Endothelial cell of umbilical vein (primary cell): ENCODE measurements at regions not wholly inside any gene's neighbourhood (a gene's known extent, or its start where the extent isn't known, plus 50 kb on each side); places are given as distances from the start of the nearest gene placed in this dataset.

ENCODE experiments used
- EZH2 ChIP-seq: IDR thresholded peaks from 2 replicates; pipeline ENCODE4 v1.6.1; 2012; ENCODE audit warnings: borderline replicate concordance, low read depth, mild to moderate bottlenecking, moderate library complexity, low read length, inconsistent platforms; ENCODE audit not compliant: severe bottlenecking
- FOS ChIP-seq: IDR thresholded peaks from 2 replicates; pipeline ENCODE4 v1.6.1; 2011; ENCODE audit warnings: mild to moderate bottlenecking, low read length, moderate library complexity, borderline replicate concordance; ENCODE audit not compliant: insufficient read depth
- GATA2 ChIP-seq: IDR thresholded peaks from 2 replicates; pipeline ENCODE4 v1.7.0; 2011; ENCODE audit warnings: low read depth, mild to moderate bottlenecking, moderate library complexity, mixed read lengths, low read length; ENCODE audit not compliant: insufficient read length, insufficient read depth
- JUN ChIP-seq: IDR thresholded peaks from 2 replicates; pipeline ENCODE4 v1.6.1; 2011; ENCODE audit warnings: borderline replicate concordance, low read depth; ENCODE audit not compliant: insufficient read length, insufficient read depth
- MYC ChIP-seq: IDR thresholded peaks from one replicate; pipeline ENCODE4 v1.6.1; 2011; ENCODE audit warnings: mild to moderate bottlenecking, low read depth, low read length
- POLR2A ChIP-seq: IDR thresholded peaks from 2 replicates; pipeline ENCODE4 v1.6.1; 2012; ENCODE audit warnings: low read depth, mild to moderate bottlenecking, control low read depth, low read length
- POLR2AphosphoS5 ChIP-seq: IDR thresholded peaks from 2 replicates; pipeline ENCODE4 v1.6.1; 2012; ENCODE audit warnings: low read depth, mild to moderate bottlenecking, control low read depth, low read length, moderate library complexity; ENCODE audit not compliant: insufficient read depth
- TF ChIP-seq, protein P1 (sequence below), 2 donors: IDR thresholded peaks; 1 replicate in 1 of 2; 2 replicates in 1 of 2; pipeline ENCODE4 v1.5.1; 2011; ENCODE audit warnings: low read length in 2 of 2, mild to moderate bottlenecking in 2 of 2, moderate library complexity in 2 of 2, control low read depth in 1 of 2, inconsistent platforms in 1 of 2, low read depth in 1 of 2; ENCODE audit not compliant: insufficient read depth in 1 of 2; ENCODE audit errors: extremely low read depth in 1 of 2
- TF ChIP-seq, protein P2 (sequence below): IDR thresholded peaks from 2 replicates; pipeline ENCODE4 v1.6.1; 2011; ENCODE audit not compliant: insufficient read depth, insufficient read length

- TF ChIP-seq, protein P1, sequence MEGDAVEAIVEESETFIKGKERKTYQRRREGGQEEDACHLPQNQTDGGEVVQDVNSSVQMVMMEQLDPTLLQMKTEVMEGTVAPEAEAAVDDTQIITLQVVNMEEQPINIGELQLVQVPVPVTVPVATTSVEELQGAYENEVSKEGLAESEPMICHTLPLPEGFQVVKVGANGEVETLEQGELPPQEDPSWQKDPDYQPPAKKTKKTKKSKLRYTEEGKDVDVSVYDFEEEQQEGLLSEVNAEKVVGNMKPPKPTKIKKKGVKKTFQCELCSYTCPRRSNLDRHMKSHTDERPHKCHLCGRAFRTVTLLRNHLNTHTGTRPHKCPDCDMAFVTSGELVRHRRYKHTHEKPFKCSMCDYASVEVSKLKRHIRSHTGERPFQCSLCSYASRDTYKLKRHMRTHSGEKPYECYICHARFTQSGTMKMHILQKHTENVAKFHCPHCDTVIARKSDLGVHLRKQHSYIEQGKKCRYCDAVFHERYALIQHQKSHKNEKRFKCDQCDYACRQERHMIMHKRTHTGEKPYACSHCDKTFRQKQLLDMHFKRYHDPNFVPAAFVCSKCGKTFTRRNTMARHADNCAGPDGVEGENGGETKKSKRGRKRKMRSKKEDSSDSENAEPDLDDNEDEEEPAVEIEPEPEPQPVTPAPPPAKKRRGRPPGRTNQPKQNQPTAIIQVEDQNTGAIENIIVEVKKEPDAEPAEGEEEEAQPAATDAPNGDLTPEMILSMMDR (IDR thresholded peaks at IDR 0.05; ENCODE audit: extremely low read depth in 1 of 2, insufficient read depth in 1 of 2, low read depth in 1 of 2, low read length in 2 of 2) = no peak
- TF ChIP-seq JUN (no peak), POLR2A (no peak), EZH2 (no peak), MYC (no peak), GATA2 (no peak), FOS (no peak), POLR2AphosphoS5 (no peak)
- TF ChIP-seq, protein P2, sequence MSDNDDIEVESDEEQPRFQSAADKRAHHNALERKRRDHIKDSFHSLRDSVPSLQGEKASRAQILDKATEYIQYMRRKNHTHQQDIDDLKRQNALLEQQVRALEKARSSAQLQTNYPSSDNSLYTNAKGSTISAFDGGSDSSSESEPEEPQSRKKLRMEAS = no peak
Measured at GRCh38 chr16:60318486-60318885, 1584.4 kb upstream of the GOT2 start.
